Hematopoietic multipotent progenitor cell treated with erythropoietin and hydrocortisone succinate and interleukin-3 and kit ligand, for 4 days (in vitro differentiated cells): ENCODE measurements at regions not wholly inside any gene's neighbourhood (a gene's known extent, or its start where the extent isn't known, plus 50 kb on each side); places are given as distances from the start of the nearest gene placed in this dataset.
"Not testable (repeated sequence)": the region's sequence is repeated elsewhere in the genome, so short reads cannot be mapped to it uniquely, and the experiment has no call there.

Source experiments
- DNase-seq: peaks from one replicate; pipeline ENCODE4 v3.0.0-alpha.2; 2015

GRCh38 chr12:97801471-97802059, 339.0 kb downstream of the RMST start:
- no peak for DNase-seq

GRCh38 chr12:97805146-97805545, 342.5 kb downstream of the RMST start:
- DNase-seq: no peak

- DNase-seq: no peak
Observed at GRCh38 chr12:97813301-97813700, 350.7 kb downstream of the RMST start.

GRCh38 chr12:97821806-97822205, 359.2 kb downstream of the RMST start:
- DNase-seq: no peak

- no peak for DNase-seq
Observed at GRCh38 chr12:97835541-97835940, 372.9 kb downstream of the RMST start.

GRCh38 chr12:97837401-97837800, 374.8 kb downstream of the RMST start:
- DNase-seq: no peak

- no peak for DNase-seq
Observed at GRCh38 chr12:97848051-97848450, 385.4 kb downstream of the RMST start.

GRCh38 chr12:97854477-97854876, 391.9 kb downstream of the RMST start:
- DNase-seq: no peak

GRCh38 chr12:97862072-97862471, 399.5 kb downstream of the RMST start:
- no peak for DNase-seq

- no peak for DNase-seq
Observed at GRCh38 chr12:97875064-97875463, 412.5 kb downstream of the RMST start.

- DNase-seq: no peak
Observed at GRCh38 chr12:97876780-97877179, 414.2 kb downstream of the RMST start.

GRCh38 chr12:97877404-97877803, 414.8 kb downstream of the RMST start:
- DNase-seq: no peak

GRCh38 chr12:97886511-97887176, 424.0 kb downstream of the RMST start:
- no peak for DNase-seq

GRCh38 chr12:97897881-97898280, 435.3 kb downstream of the RMST start:
- not testable (repeated sequence) for DNase-seq

GRCh38 chr12:97899529-97899928, 436.9 kb downstream of the RMST start:
- no peak for DNase-seq

- DNase-seq: no peak
Observed at GRCh38 chr12:97899956-97900355, 437.4 kb downstream of the RMST start.

GRCh38 chr12:97903356-97903755, 440.8 kb downstream of the RMST start:
- no peak for DNase-seq

GRCh38 chr12:97907504-97907903, 444.9 kb downstream of the RMST start:
- DNase-seq: no peak

GRCh38 chr12:97910559-97910958, 448.0 kb downstream of the RMST start:
- DNase-seq: no peak

- DNase-seq: no peak
Observed at GRCh38 chr12:97912943-97913342, 450.3 kb downstream of the RMST start.

- DNase-seq: no peak
Observed at GRCh38 chr12:97921979-97922722, 459.5 kb downstream of the RMST start.

- DNase-seq: no peak
Observed at GRCh38 chr12:97923546-97923945, 460.9 kb downstream of the RMST start.

- DNase-seq: no peak
Observed at GRCh38 chr12:97924122-97924521, 461.5 kb downstream of the RMST start.

- no peak for DNase-seq
Observed at GRCh38 chr12:97927977-97928376, 465.4 kb downstream of the RMST start.
